ENCODE measurements at regions not wholly inside any gene's neighbourhood (a gene's known extent, or its start where the extent isn't known, plus 50 kb on each side); places are given as distances from the start of the nearest gene placed in this dataset.

DNA sequence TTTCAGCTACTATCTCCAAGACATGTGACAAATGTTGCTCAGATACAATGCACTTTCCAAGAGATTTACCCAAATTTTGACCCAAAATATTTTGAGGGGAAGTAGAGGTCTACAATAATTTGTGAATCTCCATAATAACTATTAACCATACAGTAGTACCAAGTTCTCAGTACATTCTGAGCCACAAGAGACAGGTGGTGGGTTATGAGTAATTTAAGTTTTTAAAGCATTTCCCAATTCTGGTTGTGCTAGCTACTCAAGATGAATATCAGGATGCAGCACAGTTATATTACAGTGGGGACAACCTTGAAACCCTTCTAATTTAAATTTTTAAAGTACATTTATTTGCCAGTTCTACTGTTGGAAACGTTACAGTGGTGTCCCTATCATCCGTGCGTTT is 92.2 kb upstream of the MITF start:
- Histone ChIP-seq H3K27me3 (ENCODE audit: control insufficient read depth, insufficient read depth, low read length) (no peaks in the 10 kb centered on the region), H3K36me3 (ENCODE audit: control insufficient read depth, insufficient read depth, low read length) (no peaks in the 10 kb centered on the region), H3K4me3 (ENCODE audit: low read depth, low read length) (no peak overlapping the region)
- CTCF ChIA-PET = no interaction called here
- no peak for DNase-seq (ENCODE audit: low read depth)
- POLR2A ChIA-PET = no interaction called here
- TF ChIP-seq, protein P1, sequence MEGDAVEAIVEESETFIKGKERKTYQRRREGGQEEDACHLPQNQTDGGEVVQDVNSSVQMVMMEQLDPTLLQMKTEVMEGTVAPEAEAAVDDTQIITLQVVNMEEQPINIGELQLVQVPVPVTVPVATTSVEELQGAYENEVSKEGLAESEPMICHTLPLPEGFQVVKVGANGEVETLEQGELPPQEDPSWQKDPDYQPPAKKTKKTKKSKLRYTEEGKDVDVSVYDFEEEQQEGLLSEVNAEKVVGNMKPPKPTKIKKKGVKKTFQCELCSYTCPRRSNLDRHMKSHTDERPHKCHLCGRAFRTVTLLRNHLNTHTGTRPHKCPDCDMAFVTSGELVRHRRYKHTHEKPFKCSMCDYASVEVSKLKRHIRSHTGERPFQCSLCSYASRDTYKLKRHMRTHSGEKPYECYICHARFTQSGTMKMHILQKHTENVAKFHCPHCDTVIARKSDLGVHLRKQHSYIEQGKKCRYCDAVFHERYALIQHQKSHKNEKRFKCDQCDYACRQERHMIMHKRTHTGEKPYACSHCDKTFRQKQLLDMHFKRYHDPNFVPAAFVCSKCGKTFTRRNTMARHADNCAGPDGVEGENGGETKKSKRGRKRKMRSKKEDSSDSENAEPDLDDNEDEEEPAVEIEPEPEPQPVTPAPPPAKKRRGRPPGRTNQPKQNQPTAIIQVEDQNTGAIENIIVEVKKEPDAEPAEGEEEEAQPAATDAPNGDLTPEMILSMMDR (IDR thresholded peaks at IDR 0.05; ENCODE audit: insufficient read depth, low read depth, low read length) = no peak

DNA sequence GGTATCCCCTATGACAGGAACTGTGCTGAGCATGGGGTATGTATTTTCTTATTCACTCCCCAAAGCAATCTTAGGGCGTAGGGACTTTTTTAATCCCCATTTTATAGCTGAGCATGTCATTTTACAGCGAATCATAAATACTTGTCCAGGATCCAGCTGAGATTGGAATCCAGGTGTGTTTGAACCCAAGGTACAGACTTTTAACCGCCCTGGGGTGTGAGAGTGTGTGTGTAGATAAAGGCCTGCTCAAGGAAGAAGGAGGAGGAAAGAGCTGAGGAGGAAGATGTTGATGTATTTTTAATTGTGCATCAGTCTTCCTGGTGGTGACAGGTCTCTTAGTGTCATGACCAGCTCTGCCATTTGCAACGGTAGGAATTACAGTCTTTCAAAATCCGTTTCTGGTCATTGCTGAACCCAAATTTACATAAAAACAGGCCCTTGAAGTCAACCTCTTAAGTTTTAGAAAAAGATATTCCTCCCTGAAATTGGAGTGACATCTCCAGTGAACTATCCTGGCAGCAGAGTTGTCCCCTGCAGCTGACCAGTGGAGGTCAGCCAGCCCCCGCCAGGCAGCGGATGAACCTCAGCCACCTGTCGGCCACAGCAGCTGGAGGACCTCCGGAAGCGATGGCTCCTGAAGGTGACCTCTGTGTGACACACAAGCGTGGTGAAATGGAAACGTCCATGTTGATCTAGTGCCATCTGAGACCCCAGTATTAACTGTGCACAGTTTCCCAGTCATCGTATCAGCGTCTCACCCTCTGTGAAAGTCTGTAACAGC is 92.8 kb upstream of the MITF start:
- Histone ChIP-seq H3K27me3 (ENCODE audit: control insufficient read depth, insufficient read depth, low read length) (no peaks in the 10 kb centered on the region), H3K36me3 (ENCODE audit: control insufficient read depth, insufficient read depth, low read length) (no peaks in the 10 kb centered on the region), H3K4me3 (ENCODE audit: low read depth, low read length) (no peak overlapping the region)
- TF ChIP-seq, protein P1 (IDR thresholded peaks at IDR 0.05; ENCODE audit: insufficient read depth, low read depth, low read length) = no peak
- ChIA-PET CTCF (interaction anchor here (0.6 kb wide), 1 partner anchor 527 kb away, joined by 3 read pairs; no protein-coding TSS in a partner anchor), POLR2A (no interaction called here)
- DNase-seq (ENCODE audit: low read depth) = no peak

DNA sequence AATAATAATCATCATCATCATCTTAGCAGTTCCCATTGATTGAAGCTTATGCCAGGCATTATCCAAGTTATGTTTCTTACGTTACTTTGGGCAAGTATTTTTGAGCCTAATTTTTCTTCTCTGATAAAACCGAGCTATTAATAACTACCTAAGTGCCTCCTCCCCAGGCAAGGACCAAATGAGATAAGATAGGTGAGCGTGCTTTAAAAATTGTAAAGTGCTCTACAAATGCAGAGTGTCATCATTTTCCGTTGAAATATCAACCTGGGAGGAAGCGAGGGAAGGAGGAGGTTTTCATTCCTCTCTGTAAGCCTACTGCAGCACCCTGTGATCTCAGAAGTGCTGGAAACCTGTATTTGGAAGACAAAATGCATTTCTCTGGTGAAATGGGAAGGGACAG is 96.7 kb upstream of the MITF start:
- CTCF ChIA-PET = no interaction called here
- Histone ChIP-seq H3K27me3 (ENCODE audit: control insufficient read depth, insufficient read depth, low read length) (no peaks in the 10 kb centered on the region), H3K4me3 (ENCODE audit: low read depth, low read length) (no peak overlapping the region), H3K36me3 (ENCODE audit: control insufficient read depth, insufficient read depth, low read length) (no peaks in the 10 kb centered on the region)
- POLR2A ChIA-PET = no interaction called here
- DNase-seq (ENCODE audit: low read depth) = no peak
- TF ChIP-seq, protein P1 (IDR thresholded peaks at IDR 0.05; ENCODE audit: insufficient read depth, low read depth, low read length) = no peak

DNA sequence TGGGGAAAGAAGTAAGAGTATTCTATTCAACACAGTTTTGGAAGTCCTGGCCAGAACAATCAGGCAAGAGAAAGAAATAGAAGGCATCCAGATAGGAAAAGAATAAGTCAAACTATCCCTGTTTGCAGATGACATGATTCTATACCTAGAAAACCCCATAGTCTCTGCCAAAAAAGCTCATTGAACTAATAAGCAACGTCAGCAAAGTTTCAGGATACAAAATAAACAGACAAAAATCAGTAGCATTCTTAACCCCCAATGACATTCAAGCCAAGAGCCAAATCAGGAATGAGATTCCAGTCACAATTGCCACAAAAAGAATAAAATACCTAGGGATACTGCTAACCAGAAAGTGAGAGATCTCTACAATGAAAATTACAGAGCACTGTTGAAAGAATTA is 99.4 kb upstream of the MITF start:
- H3K27me3 ChIP-seq (ENCODE audit: control insufficient read depth, insufficient read depth, low read length) = no peaks in the 10 kb centered on the region
- CTCF ChIA-PET = interaction anchor here (0.7 kb wide), 1 partner anchor 170 kb away, joined by 3 read pairs; no protein-coding TSS in a partner anchor
- DNase-seq (ENCODE audit: low read depth) = no peak
- no peak overlapping the region for H3K4me3 ChIP-seq (ENCODE audit: low read depth, low read length)
- no peaks in the 10 kb centered on the region for H3K36me3 ChIP-seq (ENCODE audit: control insufficient read depth, insufficient read depth, low read length)
- TF ChIP-seq, protein P1 (IDR thresholded peaks at IDR 0.05; ENCODE audit: insufficient read depth, low read depth, low read length) = no peak
- POLR2A ChIA-PET = no interaction called here

DNA sequence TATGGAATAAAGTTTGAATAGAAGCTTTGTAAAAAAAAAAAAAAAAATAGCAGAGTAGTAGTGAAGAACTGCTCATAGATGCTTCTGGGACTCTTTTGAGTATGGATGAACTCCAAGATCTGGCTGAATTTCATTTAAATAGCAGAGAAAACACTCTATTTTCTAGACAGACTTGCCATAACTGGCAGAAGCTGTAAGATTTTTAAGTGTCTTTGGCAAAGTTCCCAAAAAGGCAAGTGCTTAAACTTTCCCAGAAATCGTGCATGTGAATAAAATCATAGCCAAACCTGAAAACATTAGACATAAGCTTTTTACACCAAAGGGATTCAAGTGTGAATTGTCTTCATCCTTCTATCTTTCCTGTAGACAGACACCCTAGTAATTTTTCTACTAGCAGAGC is 110.3 kb upstream of the MITF start:
- CTCF ChIA-PET = interaction anchor here (0.9 kb wide), 1 partner anchor 19 kb away, joined by 3 read pairs; no protein-coding TSS in a partner anchor
- no peak for DNase-seq (ENCODE audit: low read depth)
- Histone ChIP-seq H3K4me3 (ENCODE audit: low read depth, low read length) (no peak overlapping the region), H3K36me3 (ENCODE audit: control insufficient read depth, insufficient read depth, low read length) (no peaks in the 10 kb centered on the region), H3K27me3 (ENCODE audit: control insufficient read depth, insufficient read depth, low read length) (no peaks in the 10 kb centered on the region)
- POLR2A ChIA-PET = no interaction called here
- TF ChIP-seq, protein P1 (IDR thresholded peaks at IDR 0.05; ENCODE audit: insufficient read depth, low read depth, low read length) = no peak
